SK-N-SH treated with all-trans-retinoic acid at 6 μM for 48 hours (cell line): ENCODE measurements at regions not wholly inside any gene's neighbourhood (a gene's known extent, or its start where the extent isn't known, plus 50 kb on each side); places are given as distances from the start of the nearest gene placed in this dataset.

Experiments used
- ATAC-seq: fragments of 200-7000 bp; cut with Tn5 transposase; 3 replicates; pipeline ENCODE4 v1.9.1; 2020; ENCODE audit warnings: mild to moderate bottlenecking, moderate library complexity
- ARNTL ChIP-seq: fragments of 450-650 bp; formaldehyde crosslinking; IDR thresholded peaks from 2 replicates; pipeline ENCODE4 v1.5.0; 2020; ENCODE audit warnings: low read depth, mild to moderate bottlenecking, moderate library complexity, borderline replicate concordance
- BACH2 ChIP-seq: fragments of 250-450 bp; sonication (Bioruptor Pico); IDR thresholded peaks from 2 replicates; pipeline ENCODE4 v1.9.0; 2021; ENCODE audit warnings: mild to moderate bottlenecking, borderline replicate concordance
- CREB5 ChIP-seq: fragments of 250-450 bp; sonication (Bioruptor Pico); IDR thresholded peaks from 2 replicates; pipeline ENCODE4 v1.5.1; 2020; ENCODE audit warnings: low read depth, mild to moderate bottlenecking, moderate library complexity
- ESRRG ChIP-seq: fragments of 250-450 bp; sonication (Bioruptor Pico); IDR thresholded peaks from 2 replicates; pipeline ENCODE4 v1.6.1; 2021; ENCODE audit warnings: mild to moderate bottlenecking
- GLIS3 ChIP-seq: fragments of 250-450 bp; sonication (Bioruptor Pico); IDR thresholded peaks from 2 replicates; pipeline ENCODE4 v1.5.0; 2020; ENCODE audit warnings: mild to moderate bottlenecking, moderate library complexity
- ISL1 ChIP-seq: fragments of 250-450 bp; sonication (Bioruptor Pico); IDR thresholded peaks from 2 replicates; pipeline ENCODE4 v2.1.2; 2022; ENCODE audit warnings: mild to moderate bottlenecking, moderate library complexity
- OSR1 ChIP-seq: fragments of 250-450 bp; sonication (Bioruptor Pico); IDR thresholded peaks from 2 replicates; pipeline ENCODE4 v1.8.0; 2022; ENCODE audit warnings: moderate library complexity, mild to moderate bottlenecking, inconsistent platforms
- PATZ1 ChIP-seq: fragments of 250-450 bp; sonication (Bioruptor Pico); IDR thresholded peaks from 2 replicates; pipeline ENCODE4 v1.8.0; 2020; ENCODE audit warnings: mild to moderate bottlenecking, moderate library complexity, borderline replicate concordance
- POU6F1 ChIP-seq: fragments of 250-450 bp; sonication (Bioruptor Pico); IDR thresholded peaks from 2 replicates; pipeline ENCODE4 v1.8.0; 2021; ENCODE audit warnings: low read depth, mild to moderate bottlenecking, moderate library complexity, borderline replicate concordance
- PPARA ChIP-seq: fragments of 250-450 bp; sonication (Bioruptor Pico); IDR thresholded peaks from 2 replicates; pipeline ENCODE4 v1.5.0; 2020; ENCODE audit warnings: mild to moderate bottlenecking, borderline replicate concordance
- RARB ChIP-seq: fragments of 250-450 bp; sonication (Bioruptor Pico); IDR thresholded peaks from 2 replicates; pipeline ENCODE4 v1.8.0; 2021; ENCODE audit warnings: mild to moderate bottlenecking, moderate library complexity
- SNAI2 ChIP-seq: fragments of 250-450 bp; sonication (Bioruptor Pico); IDR thresholded peaks from 2 replicates; pipeline ENCODE4 v1.5.0; 2020; ENCODE audit warnings: mild to moderate bottlenecking, moderate library complexity
- TCF4 ChIP-seq: fragments of 250-450 bp; sonication (Bioruptor Pico); IDR thresholded peaks from 2 replicates; pipeline ENCODE4 v1.8.0; 2021; ENCODE audit warnings: mild to moderate bottlenecking, moderate library complexity, borderline replicate concordance
- TOX ChIP-seq: fragments of 250-450 bp; sonication (Bioruptor Pico); IDR thresholded peaks from 2 replicates; pipeline ENCODE4 v1.8.0; 2021; ENCODE audit warnings: mild to moderate bottlenecking, moderate library complexity, borderline replicate concordance
- TSHZ2 ChIP-seq: fragments of 250-450 bp; sonication (Bioruptor Pico); IDR thresholded peaks from 2 replicates; pipeline ENCODE4 v1.5.0; 2020; ENCODE audit warnings: mild to moderate bottlenecking, moderate library complexity
- ZC3H10 ChIP-seq: fragments of 250-450 bp; sonication (Bioruptor Pico); IDR thresholded peaks from 2 replicates; pipeline ENCODE4 v1.5.1; 2021; ENCODE audit warnings: mild to moderate bottlenecking, moderate library complexity
- ZFP3 ChIP-seq: fragments of 250-450 bp; sonication (Bioruptor Pico); IDR thresholded peaks from 2 replicates; pipeline ENCODE4 v1.5.0; 2020; ENCODE audit warnings: mild to moderate bottlenecking, moderate library complexity
- ZFP30 ChIP-seq: fragments of 450-650 bp; formaldehyde crosslinking; IDR thresholded peaks from 2 replicates; pipeline ENCODE4 v1.5.0; 2022; ENCODE audit warnings: mild to moderate bottlenecking, moderate library complexity
- ZNF565 ChIP-seq: fragments of 450-650 bp; formaldehyde crosslinking; conservative IDR thresholded peaks from 2 replicates; pipeline ENCODE4 v1.5.0; 2020; ENCODE audit warnings: low read depth, mild to moderate bottlenecking, moderate library complexity
- ZNF70 ChIP-seq: fragments of 450-650 bp; formaldehyde crosslinking; IDR thresholded peaks from 2 replicates; pipeline ENCODE4 v1.5.0; 2020; ENCODE audit warnings: mild to moderate bottlenecking, moderate library complexity
- ZNF8 ChIP-seq: fragments of 450-650 bp; formaldehyde crosslinking; IDR thresholded peaks from 2 replicates; pipeline ENCODE4 v1.5.0; 2020; ENCODE audit warnings: mild to moderate bottlenecking, moderate library complexity

GRCh38 chr2:199131136-199131655 is 326.5 kb downstream of the SATB2 start:
- TF ChIP-seq POU6F1 (CRISPR knock-in tag) (no peak), SNAI2 (no peak), BACH2 (no peak), TOX (CRISPR knock-in tag) (no peak), TSHZ2 (CRISPR knock-in tag) (no peak), RARB (no peak), ISL1 (CRISPR knock-in tag) (no peak), PATZ1 (CRISPR knock-in tag) (no peak), OSR1 (CRISPR knock-in tag) (no peak), ARNTL (CRISPR knock-in tag) (no peak), ZFP30 (CRISPR knock-in tag) (no peak), ZC3H10 (CRISPR knock-in tag) (no peak), ESRRG (CRISPR knock-in tag) (no peak), CREB5 (CRISPR knock-in tag) (no peak), ZFP3 (no peak), GLIS3 (CRISPR knock-in tag) (no peak), ZNF8 (CRISPR knock-in tag) (no peak), ZNF565 (no peak), ZNF70 (no peak)

GRCh38 chr2:199130501-199130900 is 327.2 kb downstream of the SATB2 start:
- TF ChIP-seq RARB (no peak), TCF4 (no peak), BACH2 (no peak), TSHZ2 (CRISPR knock-in tag) (no peak), ARNTL (CRISPR knock-in tag) (no peak), SNAI2 (no peak), ZNF565 (no peak), GLIS3 (CRISPR knock-in tag) (no peak), ZNF8 (CRISPR knock-in tag) (no peak), ZC3H10 (CRISPR knock-in tag) (no peak), ISL1 (CRISPR knock-in tag) (no peak), TOX (CRISPR knock-in tag) (no peak), OSR1 (CRISPR knock-in tag) (no peak), PATZ1 (CRISPR knock-in tag) (no peak), PPARA (CRISPR knock-in tag) (no peak), ESRRG (CRISPR knock-in tag) (no peak)
- ATAC-seq: no peak

More at GRCh38 chr2:199131136-199131655, 326.5 kb downstream of the SATB2 start:
- ATAC-seq: no peak
